ENCODE measurements at regions not wholly inside any gene's neighbourhood (a gene's known extent, or its start where the extent isn't known, plus 50 kb on each side); places are given as distances from the start of the nearest gene placed in this dataset.

DNA sequence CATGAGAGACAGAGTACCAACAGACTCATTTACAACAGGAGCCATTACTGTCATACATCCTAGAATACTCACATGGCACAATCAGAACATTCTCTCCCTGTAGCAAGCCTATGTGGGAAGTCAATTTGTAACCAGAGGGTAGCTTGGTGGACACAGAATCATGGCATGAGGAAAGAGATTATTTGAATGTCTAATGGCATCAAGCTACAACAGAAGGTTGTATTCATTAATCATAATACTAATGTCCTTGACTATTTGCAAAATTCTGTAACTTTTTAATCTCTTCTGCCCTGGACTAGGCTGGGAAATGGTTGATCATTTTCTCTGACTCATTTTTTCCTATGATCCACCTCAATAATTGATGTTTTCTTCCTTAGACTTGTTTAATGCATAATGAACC lies 345.2 kb upstream of the IL12A start:
- TF ChIP-seq EZH2 (IDR thresholded peaks at IDR 0.05; ENCODE audit: borderline replicate concordance) (no peak), EZH2phosphoT487 (IDR thresholded peaks at IDR 0.05; ENCODE audit: low read depth, severe bottlenecking, unreplicated experiment) (no peak)
- TF ChIP-seq, protein P1, sequence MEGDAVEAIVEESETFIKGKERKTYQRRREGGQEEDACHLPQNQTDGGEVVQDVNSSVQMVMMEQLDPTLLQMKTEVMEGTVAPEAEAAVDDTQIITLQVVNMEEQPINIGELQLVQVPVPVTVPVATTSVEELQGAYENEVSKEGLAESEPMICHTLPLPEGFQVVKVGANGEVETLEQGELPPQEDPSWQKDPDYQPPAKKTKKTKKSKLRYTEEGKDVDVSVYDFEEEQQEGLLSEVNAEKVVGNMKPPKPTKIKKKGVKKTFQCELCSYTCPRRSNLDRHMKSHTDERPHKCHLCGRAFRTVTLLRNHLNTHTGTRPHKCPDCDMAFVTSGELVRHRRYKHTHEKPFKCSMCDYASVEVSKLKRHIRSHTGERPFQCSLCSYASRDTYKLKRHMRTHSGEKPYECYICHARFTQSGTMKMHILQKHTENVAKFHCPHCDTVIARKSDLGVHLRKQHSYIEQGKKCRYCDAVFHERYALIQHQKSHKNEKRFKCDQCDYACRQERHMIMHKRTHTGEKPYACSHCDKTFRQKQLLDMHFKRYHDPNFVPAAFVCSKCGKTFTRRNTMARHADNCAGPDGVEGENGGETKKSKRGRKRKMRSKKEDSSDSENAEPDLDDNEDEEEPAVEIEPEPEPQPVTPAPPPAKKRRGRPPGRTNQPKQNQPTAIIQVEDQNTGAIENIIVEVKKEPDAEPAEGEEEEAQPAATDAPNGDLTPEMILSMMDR (IDR thresholded peaks at IDR 0.05; ENCODE audit: poor library complexity): no peak
- Histone ChIP-seq H3K27ac (no peak overlapping the region), H3K4me1 (ENCODE audit: insufficient read depth) (no peaks in the 10 kb centered on the region)

DNA sequence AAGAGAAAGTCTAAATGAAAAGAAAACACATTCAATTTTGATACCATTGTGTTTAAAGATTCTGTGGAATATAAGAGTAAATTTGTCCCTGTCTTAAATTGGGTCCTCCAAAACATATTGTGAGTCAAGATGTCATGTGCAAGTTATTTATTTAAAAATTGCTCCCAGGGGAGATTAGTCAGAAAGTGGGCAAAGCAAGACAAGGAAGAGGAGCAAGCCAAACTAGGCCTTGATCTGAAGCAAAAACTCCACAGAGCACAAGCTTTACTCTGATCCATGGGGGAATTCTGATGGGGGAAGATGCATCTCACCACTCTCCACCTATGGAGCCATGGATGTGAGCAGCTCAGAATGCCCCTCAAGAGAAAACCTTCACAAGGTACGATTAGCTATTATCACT lies 342.8 kb upstream of the IL12A start:
- H3K4me1 ChIP-seq (ENCODE audit: insufficient read depth): no peaks in the 10 kb centered on the region
- no peaks in the 10 kb centered on the region for H3K79me2 ChIP-seq
- H3K9me3 ChIP-seq (ENCODE audit: low read depth): no peaks in the 10 kb centered on the region
- H3K27ac ChIP-seq: no peak overlapping the region
- no peaks in the 10 kb centered on the region for H3K9me2 ChIP-seq (replicated peaks; ENCODE audit: insufficient read depth)
- no peaks in the 10 kb centered on the region for H3K36me3 ChIP-seq (replicated peaks; ENCODE audit: insufficient read depth, low read depth)
- no peak overlapping the region for H2AFZ ChIP-seq
- H4K20me1 ChIP-seq (ENCODE audit: insufficient read depth, poor library complexity, severe bottlenecking): no peaks in the 10 kb centered on the region
- no peak overlapping the region for H3K4me2 ChIP-seq
- no peak for DNase-seq (ENCODE audit: low spot score)
- 89% methylated on average over 1 of the region's 1 CpG for WGBS (ENCODE audit: low lambda C conversion rate, missing lambda C conversion rate)
- no peaks in the 10 kb centered on the region for H3K27me3 ChIP-seq
- no peak for TF ChIP-seq EZH2 (IDR thresholded peaks at IDR 0.05; ENCODE audit: borderline replicate concordance)
- TF ChIP-seq, protein P1 (IDR thresholded peaks at IDR 0.05; ENCODE audit: poor library complexity): no peak
- no peak for TF ChIP-seq EZH2phosphoT487 (IDR thresholded peaks at IDR 0.05; ENCODE audit: low read depth, severe bottlenecking, unreplicated experiment)
- no peak overlapping the region for H3K4me3 ChIP-seq

More for the DNA sequence above, 345.2 kb upstream of the IL12A start:
- no peaks in the 10 kb centered on the region for H3K79me2 ChIP-seq
- no peak overlapping the region for H2AFZ ChIP-seq
- H3K27me3 ChIP-seq: no peaks in the 10 kb centered on the region
- H3K36me3 ChIP-seq (replicated peaks; ENCODE audit: insufficient read depth, low read depth): no peaks in the 10 kb centered on the region
- H4K20me1 ChIP-seq (ENCODE audit: insufficient read depth, poor library complexity, severe bottlenecking): no peaks in the 10 kb centered on the region
- H3K4me2 ChIP-seq: no peak overlapping the region
- H3K4me3 ChIP-seq: no peak overlapping the region
- no peaks in the 10 kb centered on the region for H3K9me3 ChIP-seq (ENCODE audit: low read depth)
- no peak for DNase-seq (ENCODE audit: low spot score)
- H3K9me2 ChIP-seq (replicated peaks; ENCODE audit: insufficient read depth): no peaks in the 10 kb centered on the region

DNA sequence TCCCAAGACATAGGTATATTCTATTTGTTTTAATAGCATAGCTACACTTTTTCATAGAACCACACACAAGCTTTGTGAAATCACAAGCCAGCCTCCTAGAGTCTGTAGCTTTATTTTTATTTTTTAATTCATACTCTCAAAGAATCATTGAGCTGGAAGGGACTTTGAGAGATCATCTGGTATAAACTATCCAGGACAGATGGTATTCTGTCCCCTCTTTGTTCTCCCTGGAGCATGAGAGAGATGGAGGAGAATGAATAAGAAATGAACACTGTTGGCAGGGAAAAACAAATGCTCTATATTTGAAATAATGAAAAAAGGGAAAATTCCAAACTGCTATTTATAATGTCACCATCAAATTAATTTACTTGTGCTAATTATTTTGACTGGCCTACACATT lies 338.7 kb upstream of the IL12A start:
- H3K9me3 ChIP-seq (ENCODE audit: low read depth): no peaks in the 10 kb centered on the region
- H3K36me3 ChIP-seq (replicated peaks; ENCODE audit: insufficient read depth, low read depth): no peaks in the 10 kb centered on the region
- no peak overlapping the region for H3K27ac ChIP-seq
- H3K9me2 ChIP-seq (replicated peaks; ENCODE audit: insufficient read depth): no peaks in the 10 kb centered on the region
- no peak for TF ChIP-seq EZH2phosphoT487 (IDR thresholded peaks at IDR 0.05; ENCODE audit: low read depth, severe bottlenecking, unreplicated experiment)
- TF ChIP-seq EZH2 (IDR thresholded peaks at IDR 0.05; ENCODE audit: borderline replicate concordance): no peak
- TF ChIP-seq, protein P1 (IDR thresholded peaks at IDR 0.05; ENCODE audit: poor library complexity): no peak
- H3K27me3 ChIP-seq: no peaks in the 10 kb centered on the region
- no peak for DNase-seq (ENCODE audit: low spot score)
- no peak overlapping the region for H3K4me3 ChIP-seq
- no peaks in the 10 kb centered on the region for H4K20me1 ChIP-seq (ENCODE audit: insufficient read depth, poor library complexity, severe bottlenecking)
- no peaks in the 10 kb centered on the region for H3K4me1 ChIP-seq (ENCODE audit: insufficient read depth)
- H3K4me2 ChIP-seq: no peak overlapping the region
- H3K79me2 ChIP-seq: no peaks in the 10 kb centered on the region
- no peak overlapping the region for H2AFZ ChIP-seq

DNA sequence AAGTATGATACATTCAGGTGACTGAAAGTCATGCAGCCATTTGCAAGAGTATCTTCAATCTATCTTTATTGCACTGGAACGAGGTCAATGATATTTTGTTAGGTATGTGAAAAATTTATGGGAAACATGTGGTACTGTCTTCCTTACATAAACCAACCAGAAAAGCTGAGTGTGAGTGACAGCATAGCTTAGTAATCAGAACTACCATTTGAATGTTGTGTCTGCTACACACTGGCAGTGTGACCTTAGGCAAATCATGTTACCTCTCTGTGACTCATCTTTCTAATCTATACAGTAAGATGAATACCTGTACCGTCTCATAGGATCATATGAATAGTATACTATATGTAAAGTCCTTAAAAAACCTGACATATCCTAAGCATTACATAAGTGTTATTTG lies 337.9 kb upstream of the IL12A start:
- H4K20me1 ChIP-seq (ENCODE audit: insufficient read depth, poor library complexity, severe bottlenecking): no peaks in the 10 kb centered on the region
- DNase-seq (ENCODE audit: low spot score): no peak
- no peaks in the 10 kb centered on the region for H3K4me1 ChIP-seq (ENCODE audit: insufficient read depth)
- TF ChIP-seq, protein P1 (IDR thresholded peaks at IDR 0.05; ENCODE audit: poor library complexity): no peak
- TF ChIP-seq EZH2phosphoT487 (IDR thresholded peaks at IDR 0.05; ENCODE audit: low read depth, severe bottlenecking, unreplicated experiment) (no peak), EZH2 (IDR thresholded peaks at IDR 0.05; ENCODE audit: borderline replicate concordance) (no peak)
- H3K36me3 ChIP-seq (replicated peaks; ENCODE audit: insufficient read depth, low read depth): no peaks in the 10 kb centered on the region
- H3K27ac ChIP-seq: no peak overlapping the region
- no peaks in the 10 kb centered on the region for H3K9me3 ChIP-seq (ENCODE audit: low read depth)
- H3K79me2 ChIP-seq: no peaks in the 10 kb centered on the region
- no peaks in the 10 kb centered on the region for H3K27me3 ChIP-seq
- H2AFZ ChIP-seq: no peak overlapping the region
- no peaks in the 10 kb centered on the region for H3K9me2 ChIP-seq (replicated peaks; ENCODE audit: insufficient read depth)
- H3K4me3 ChIP-seq: no peak overlapping the region
- 38% methylated on average over 2 of the region's 2 CpGs for WGBS (ENCODE audit: low lambda C conversion rate, missing lambda C conversion rate)
- H3K4me2 ChIP-seq: no peak overlapping the region

Measured in hepatocyte (in vitro differentiated cells).